Panc1 (cell line): ENCODE measurements at regions not wholly inside any gene's neighbourhood (a gene's known extent, or its start where the extent isn't known, plus 50 kb on each side); places are given as distances from the start of the nearest gene placed in this dataset.

Source experiments
- POLR2AphosphoS5 ChIP-seq: IDR thresholded peaks from 2 replicates; pipeline ENCODE4 v1.6.1; 2012; ENCODE audit warnings: mild to moderate bottlenecking, low read depth, low read length, moderate library complexity
- TF ChIP-seq, protein P1 (sequence below): fragments of 450-650 bp; IDR thresholded peaks from 2 replicates; pipeline ENCODE4 v1.5.1; 2017; ENCODE audit warnings: mild to moderate bottlenecking
- TF ChIP-seq, protein P2 (sequence below), 2 experiments: IDR thresholded peaks; 2 replicates each; pipeline ENCODE4 v1.6.1; 2011 to 2012; ENCODE audit warnings: low read depth in 2 of 2, control low read depth in 1 of 2, low read length in 1 of 2, mild to moderate bottlenecking in 1 of 2, moderate library complexity in 1 of 2; ENCODE audit not compliant: insufficient read depth in 1 of 2

DNA sequence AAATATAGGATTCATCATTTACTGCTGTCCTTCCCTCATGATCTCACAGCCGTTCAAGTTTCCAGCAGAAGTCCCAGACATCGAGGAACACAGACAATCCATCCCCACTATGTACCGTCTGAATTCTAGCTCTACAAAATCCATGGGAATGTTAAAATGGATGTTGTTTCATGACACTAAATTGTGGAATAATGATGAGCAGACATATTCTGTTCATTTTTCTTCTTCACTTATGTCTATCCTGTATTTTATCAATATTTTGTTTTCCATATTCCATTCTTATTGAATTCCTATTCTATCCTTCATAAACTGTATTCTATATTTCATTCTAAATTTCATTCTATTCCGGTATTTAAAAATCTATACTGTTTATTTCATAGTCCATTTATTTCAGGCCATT is 71.8 kb downstream of the NUDT10 start:
- TF ChIP-seq, protein P1, sequence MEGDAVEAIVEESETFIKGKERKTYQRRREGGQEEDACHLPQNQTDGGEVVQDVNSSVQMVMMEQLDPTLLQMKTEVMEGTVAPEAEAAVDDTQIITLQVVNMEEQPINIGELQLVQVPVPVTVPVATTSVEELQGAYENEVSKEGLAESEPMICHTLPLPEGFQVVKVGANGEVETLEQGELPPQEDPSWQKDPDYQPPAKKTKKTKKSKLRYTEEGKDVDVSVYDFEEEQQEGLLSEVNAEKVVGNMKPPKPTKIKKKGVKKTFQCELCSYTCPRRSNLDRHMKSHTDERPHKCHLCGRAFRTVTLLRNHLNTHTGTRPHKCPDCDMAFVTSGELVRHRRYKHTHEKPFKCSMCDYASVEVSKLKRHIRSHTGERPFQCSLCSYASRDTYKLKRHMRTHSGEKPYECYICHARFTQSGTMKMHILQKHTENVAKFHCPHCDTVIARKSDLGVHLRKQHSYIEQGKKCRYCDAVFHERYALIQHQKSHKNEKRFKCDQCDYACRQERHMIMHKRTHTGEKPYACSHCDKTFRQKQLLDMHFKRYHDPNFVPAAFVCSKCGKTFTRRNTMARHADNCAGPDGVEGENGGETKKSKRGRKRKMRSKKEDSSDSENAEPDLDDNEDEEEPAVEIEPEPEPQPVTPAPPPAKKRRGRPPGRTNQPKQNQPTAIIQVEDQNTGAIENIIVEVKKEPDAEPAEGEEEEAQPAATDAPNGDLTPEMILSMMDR: no peak
- TF ChIP-seq, protein P2, sequence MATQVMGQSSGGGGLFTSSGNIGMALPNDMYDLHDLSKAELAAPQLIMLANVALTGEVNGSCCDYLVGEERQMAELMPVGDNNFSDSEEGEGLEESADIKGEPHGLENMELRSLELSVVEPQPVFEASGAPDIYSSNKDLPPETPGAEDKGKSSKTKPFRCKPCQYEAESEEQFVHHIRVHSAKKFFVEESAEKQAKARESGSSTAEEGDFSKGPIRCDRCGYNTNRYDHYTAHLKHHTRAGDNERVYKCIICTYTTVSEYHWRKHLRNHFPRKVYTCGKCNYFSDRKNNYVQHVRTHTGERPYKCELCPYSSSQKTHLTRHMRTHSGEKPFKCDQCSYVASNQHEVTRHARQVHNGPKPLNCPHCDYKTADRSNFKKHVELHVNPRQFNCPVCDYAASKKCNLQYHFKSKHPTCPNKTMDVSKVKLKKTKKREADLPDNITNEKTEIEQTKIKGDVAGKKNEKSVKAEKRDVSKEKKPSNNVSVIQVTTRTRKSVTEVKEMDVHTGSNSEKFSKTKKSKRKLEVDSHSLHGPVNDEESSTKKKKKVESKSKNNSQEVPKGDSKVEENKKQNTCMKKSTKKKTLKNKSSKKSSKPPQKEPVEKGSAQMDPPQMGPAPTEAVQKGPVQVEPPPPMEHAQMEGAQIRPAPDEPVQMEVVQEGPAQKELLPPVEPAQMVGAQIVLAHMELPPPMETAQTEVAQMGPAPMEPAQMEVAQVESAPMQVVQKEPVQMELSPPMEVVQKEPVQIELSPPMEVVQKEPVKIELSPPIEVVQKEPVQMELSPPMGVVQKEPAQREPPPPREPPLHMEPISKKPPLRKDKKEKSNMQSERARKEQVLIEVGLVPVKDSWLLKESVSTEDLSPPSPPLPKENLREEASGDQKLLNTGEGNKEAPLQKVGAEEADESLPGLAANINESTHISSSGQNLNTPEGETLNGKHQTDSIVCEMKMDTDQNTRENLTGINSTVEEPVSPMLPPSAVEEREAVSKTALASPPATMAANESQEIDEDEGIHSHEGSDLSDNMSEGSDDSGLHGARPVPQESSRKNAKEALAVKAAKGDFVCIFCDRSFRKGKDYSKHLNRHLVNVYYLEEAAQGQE (IDR thresholded peaks at IDR 0.05; ENCODE audit: insufficient read depth in 1 of 2, low read depth in 2 of 2, low read length in 1 of 2): no peak
- TF ChIP-seq POLR2AphosphoS5: no peak
